Dermis blood vessel endothelial cell (primary cell): ENCODE measurements at regions not wholly inside any gene's neighbourhood (a gene's known extent, or its start where the extent isn't known, plus 50 kb on each side); places are given as distances from the start of the nearest gene placed in this dataset.
"Not testable (repeated sequence)": the region's sequence is repeated elsewhere in the genome, so short reads cannot be mapped to it uniquely, and the experiment has no call there.

ENCODE experiments used
- DNase-seq: peaks from one replicate; pipeline ENCODE4 v3.0.0; 2010

DNA sequence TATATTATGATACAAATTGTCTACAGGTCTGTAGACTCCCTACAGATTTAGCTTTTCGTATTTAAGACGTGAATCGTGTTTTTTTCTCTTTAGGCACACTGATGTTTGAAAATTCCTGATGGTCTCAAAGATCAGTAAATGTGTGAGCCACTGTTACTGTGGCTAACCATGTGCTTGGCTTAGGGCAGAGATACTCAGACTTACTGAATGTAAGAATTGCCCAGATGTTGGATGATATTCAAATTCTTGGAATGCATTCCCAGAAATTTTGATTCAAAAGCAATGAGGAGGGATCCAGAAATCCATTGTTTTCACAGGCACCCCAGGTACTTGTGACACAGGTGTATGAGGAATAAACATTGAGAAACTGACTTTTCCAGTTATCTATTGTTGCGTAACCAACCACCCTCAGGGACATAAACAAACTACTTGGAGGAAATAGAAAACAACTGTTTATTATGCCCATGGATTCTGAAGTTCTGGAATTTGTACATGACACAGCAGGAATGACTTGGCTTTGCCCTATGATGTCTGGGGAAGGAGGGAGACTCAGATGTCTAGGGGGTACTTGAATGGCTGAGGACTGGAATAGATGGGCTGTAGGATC, 339.6 kb upstream of the CITED2 start:
- DNase-seq = no peak

- no peak for DNase-seq
These were observed 339.0 kb upstream of the CITED2 start for GRCh38 chr6:139713424-139713823.

- no peak for DNase-seq
These were observed 338.4 kb upstream of the CITED2 start for GRCh38 chr6:139712830-139713229.

DNA sequence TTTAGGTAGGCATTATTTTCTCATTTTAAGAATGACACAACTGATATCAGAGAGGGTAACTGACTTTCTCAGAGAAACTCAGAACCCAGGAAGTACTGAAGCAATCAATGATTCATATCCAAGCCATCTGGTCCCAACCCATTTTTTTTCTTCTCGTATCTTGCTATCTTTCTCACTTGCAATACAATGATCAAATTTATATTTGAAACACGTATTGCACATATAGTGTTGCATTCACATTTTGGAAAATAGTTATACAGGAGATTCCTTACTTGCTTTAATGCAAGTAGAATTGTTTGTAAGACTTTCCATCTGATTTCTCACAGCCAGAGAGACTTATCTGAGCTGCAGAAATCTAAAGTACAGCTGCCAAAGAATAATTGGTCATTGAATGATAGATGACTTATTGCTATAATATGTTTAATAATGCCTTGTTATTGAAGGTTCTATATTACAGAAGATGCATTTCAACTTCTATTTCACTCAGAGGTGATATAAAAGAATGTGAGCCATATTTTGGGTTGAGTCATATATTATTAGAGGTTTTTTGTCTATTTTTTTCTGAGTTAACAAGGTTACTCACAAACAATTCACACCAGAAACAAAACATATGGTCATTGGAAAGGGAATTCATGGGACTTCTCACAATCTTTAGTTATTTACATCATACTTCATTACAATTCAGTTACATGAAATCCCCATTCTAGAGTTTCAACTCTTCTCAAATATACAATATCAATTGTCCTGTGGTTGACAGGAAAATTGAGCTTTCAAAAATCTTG, 337.5 kb upstream of the CITED2 start:
- no peak for DNase-seq

- DNase-seq = no peak
These were observed 336.1 kb upstream of the CITED2 start for GRCh38 chr6:139710556-139710955.

GRCh38 chr6:139708337-139709199, 334.1 kb upstream of the CITED2 start:
- peak; percentile 26 for DNase-seq

DNA sequence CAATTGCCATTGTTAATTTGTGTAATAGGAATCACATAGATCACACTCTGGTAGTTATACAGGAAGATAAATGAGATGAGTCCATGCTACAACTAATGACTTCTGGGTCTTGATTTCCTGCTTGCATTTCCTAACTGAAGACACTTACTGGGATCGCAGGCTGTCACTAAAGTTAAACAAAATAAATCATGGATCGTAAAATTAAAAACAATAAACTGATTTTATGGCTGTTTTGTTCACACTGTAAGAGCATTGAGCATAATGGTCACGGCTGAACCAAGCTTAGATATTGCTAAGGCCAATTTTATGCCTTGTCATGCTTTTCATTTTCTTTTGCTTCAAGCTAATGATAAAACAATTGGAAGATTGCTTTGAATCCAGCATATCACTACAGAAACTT, 332.5 kb upstream of the CITED2 start:
- no peak for DNase-seq

DNA sequence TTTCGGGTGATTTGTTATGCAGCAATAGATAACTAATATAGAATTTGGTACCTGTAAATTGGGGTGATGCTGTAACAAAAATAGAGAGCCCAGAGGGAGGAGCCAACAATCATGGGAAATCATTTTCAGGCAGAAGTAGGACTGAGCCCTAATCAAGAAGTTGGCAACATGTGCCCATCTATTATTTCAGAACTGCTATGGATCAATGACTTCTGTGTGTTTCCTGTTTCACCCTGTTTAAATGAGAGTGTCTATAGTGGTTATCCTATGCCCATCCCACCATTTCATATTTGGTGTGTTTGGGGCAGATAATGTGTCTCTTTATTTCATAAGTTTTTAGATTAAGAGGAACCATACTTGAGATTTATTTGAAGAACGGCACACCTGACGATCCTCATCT, 330.8 kb upstream of the CITED2 start:
- DNase-seq = no peak

DNA sequence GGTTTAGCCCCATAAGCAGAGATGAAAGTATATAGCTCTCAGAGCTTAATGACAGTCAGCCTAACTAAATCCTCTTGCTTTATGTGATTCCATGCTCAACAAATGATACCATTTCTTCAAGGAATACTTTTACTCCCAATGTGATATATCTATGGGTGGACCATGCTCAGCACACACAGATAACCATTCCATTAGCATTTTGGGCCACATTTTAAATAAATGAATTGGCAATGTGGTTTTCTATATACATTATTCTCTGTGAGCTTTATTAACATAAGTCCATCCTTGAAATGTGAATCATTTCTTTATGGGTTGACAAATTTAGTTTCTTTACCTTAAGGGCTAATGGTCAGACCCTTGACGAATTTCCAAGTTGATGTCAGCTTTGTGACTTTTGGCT, 329.3 kb upstream of the CITED2 start:
- no peak for DNase-seq

GRCh38 chr6:139702706-139703105, 328.3 kb upstream of the CITED2 start:
- no peak for DNase-seq

GRCh38 chr6:139701695-139702094, 327.2 kb upstream of the CITED2 start:
- DNase-seq = no peak

- no peak for DNase-seq
These were observed 326.6 kb upstream of the CITED2 start for GRCh38 chr6:139701003-139701402.

DNA sequence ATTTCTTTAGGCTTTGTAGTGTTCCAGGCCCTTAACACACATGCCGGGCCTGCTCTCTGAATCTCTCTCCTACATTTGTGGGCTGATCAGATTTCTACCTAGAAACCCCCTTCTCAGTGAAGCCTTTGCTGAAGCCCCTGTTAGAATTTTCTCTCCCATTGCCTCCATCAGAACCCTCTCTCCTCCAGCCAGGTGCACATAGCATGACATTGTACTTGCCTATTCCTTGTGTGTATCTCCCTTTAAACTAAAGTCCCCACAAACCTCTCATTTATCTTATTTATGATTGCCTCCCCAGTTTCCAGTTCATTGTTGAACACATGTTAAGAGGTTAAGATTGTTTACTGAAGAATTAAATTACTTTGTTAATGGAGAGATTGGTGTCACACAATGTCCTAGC, 325.5 kb upstream of the CITED2 start:
- no peak for DNase-seq

DNA sequence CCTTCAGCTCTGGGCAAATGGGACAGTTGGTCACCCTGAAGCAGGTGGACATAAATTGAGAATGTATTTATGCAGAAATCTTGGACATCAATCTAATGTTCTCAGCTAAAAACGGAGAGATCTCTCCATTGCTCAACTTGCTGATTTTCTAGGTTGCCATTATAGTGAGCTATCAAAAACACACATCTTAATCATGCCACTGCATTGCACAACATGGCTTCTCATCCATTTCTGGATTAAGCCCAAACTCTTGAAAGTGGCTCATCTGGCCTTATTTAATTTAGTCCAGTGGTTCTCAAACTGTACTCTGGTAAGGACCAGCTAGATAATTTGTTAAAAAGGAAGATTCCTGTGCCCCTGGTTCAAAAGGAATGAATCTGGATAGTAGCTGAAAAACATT, 324.9 kb upstream of the CITED2 start:
- no peak for DNase-seq

GRCh38 chr6:139698526-139699176, 324.2 kb upstream of the CITED2 start:
- DNase-seq = no peak

- DNase-seq = not testable (repeated sequence)
These were observed 323.4 kb upstream of the CITED2 start for GRCh38 chr6:139697856-139698255.

- DNase-seq = not testable (repeated sequence)
These were observed 322.5 kb upstream of the CITED2 start for GRCh38 chr6:139696991-139697390.

DNA sequence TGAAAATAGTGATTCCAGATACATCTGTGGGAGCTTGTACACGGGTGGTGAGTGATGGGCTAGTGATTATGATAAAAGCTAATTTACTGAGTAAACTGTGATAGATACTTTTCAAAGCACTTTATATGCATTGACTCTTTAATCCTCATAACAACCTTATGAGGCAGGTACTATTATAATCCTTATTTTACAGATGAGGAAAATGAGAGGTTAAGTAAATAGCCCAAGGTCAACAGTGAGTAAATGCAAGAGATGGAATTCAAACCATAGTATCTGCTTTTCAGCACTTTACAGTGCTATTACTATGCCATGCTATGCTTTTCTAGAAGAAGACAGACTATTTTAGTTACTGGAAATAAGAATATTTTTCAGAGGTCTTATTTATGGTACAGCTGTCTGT, 320.9 kb upstream of the CITED2 start:
- DNase-seq = no peak

- DNase-seq = no peak
These were observed 319.3 kb upstream of the CITED2 start for GRCh38 chr6:139693735-139694134.

- DNase-seq = no peak
These were observed 315.6 kb upstream of the CITED2 start for GRCh38 chr6:139690007-139690406.

- no peak for DNase-seq
These were observed 312.6 kb upstream of the CITED2 start for GRCh38 chr6:139687055-139687454.

- no peak for DNase-seq
These were observed 311.9 kb upstream of the CITED2 start for GRCh38 chr6:139686308-139686707.

DNA sequence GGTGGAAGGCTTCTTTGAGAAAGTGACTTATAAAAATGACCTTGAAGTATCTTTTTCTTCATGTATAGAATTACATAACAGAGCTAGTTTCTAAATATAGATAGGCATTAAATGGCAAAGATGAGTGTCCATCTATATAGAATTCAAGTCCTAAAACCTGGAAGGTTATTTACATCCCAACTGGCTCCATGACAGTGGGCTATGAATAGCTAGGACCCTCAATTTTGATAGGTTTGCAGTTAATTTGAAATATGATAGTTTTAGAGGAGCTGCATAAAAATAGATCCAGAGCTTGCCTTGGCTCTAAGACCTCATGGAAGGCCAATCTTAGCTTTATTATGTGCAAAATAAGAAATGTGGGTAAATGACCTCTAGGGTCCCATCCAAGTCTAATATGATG, 310.6 kb upstream of the CITED2 start:
- no peak for DNase-seq
